ENCODE measurements at regions not wholly inside any gene's neighbourhood (a gene's known extent, or its start where the extent isn't known, plus 50 kb on each side); places are given as distances from the start of the nearest gene placed in this dataset.
A peak's percentile ranks its signal among the peaks of the same experiment; 100 is the strongest.

GRCh38 chr10:108911814-108912541, 1011.3 kb downstream of the XPNPEP1 start:
- peak overlapping the region; percentile 64 for H3K4me3 ChIP-seq (ENCODE audit: low read depth, low read length)
- DNase-seq (ENCODE audit: low read depth), result peak; percentile 74
- TF ChIP-seq CTCF (conservative IDR thresholded peaks at IDR 0.05; ENCODE audit: low read depth, low read length), result peak; percentile 72

GRCh38 chr10:108908096-108908495, 1015.2 kb downstream of the XPNPEP1 start:
- DNase-seq (ENCODE audit: low read depth), result no peak
- no peak overlapping the region for H3K4me3 ChIP-seq (ENCODE audit: low read depth, low read length)
- TF ChIP-seq CTCF (conservative IDR thresholded peaks at IDR 0.05; ENCODE audit: low read depth, low read length), result no peak

- TF ChIP-seq CTCF (conservative IDR thresholded peaks at IDR 0.05; ENCODE audit: low read depth, low read length), result no peak
- H3K4me3 ChIP-seq (ENCODE audit: low read depth, low read length), result no peak overlapping the region
- DNase-seq (ENCODE audit: low read depth), result no peak
Measured at GRCh38 chr10:108905821-108906220, 1017.5 kb downstream of the XPNPEP1 start.

- DNase-seq (ENCODE audit: low read depth), result peak; percentile 12
Measured at GRCh38 chr10:108905171-108905570, 1018.1 kb downstream of the XPNPEP1 start.

GRCh38 chr10:108904163-108904838, 1019.0 kb downstream of the XPNPEP1 start:
- TF ChIP-seq CTCF (conservative IDR thresholded peaks at IDR 0.05; ENCODE audit: low read depth, low read length), result no peak

More at GRCh38 chr10:108905171-108905570, 1018.1 kb downstream of the XPNPEP1 start:
- H3K4me3 ChIP-seq (ENCODE audit: low read depth, low read length), result no peak overlapping the region
- TF ChIP-seq CTCF (conservative IDR thresholded peaks at IDR 0.05; ENCODE audit: low read depth, low read length), result no peak

GRCh38 chr10:108902619-108903285, 1020.6 kb downstream of the XPNPEP1 start:
- no peak overlapping the region for H3K4me3 ChIP-seq (ENCODE audit: low read depth, low read length)
- no peak for DNase-seq (ENCODE audit: low read depth)
- TF ChIP-seq CTCF (conservative IDR thresholded peaks at IDR 0.05; ENCODE audit: low read depth, low read length), result no peak

More at GRCh38 chr10:108904163-108904838, 1019.0 kb downstream of the XPNPEP1 start:
- no peak overlapping the region for H3K4me3 ChIP-seq (ENCODE audit: low read depth, low read length)
- peak; percentile 77 for DNase-seq (ENCODE audit: low read depth)
